OCI-LY1 (cell line): ENCODE measurements at regions not wholly inside any gene's neighbourhood (a gene's known extent, or its start where the extent isn't known, plus 50 kb on each side); places are given as distances from the start of the nearest gene placed in this dataset.

Source experiments
- H2AFZ ChIP-seq: fragments of 200-600 bp; sonication (generic), shearing (Covaris generic); 2 replicates; pipeline ENCODE4 v1.6.0; 2014; ENCODE audit warnings: antibody characterized with exemption, mild to moderate bottlenecking, low read length
- H3F3A ChIP-seq: fragments of 200-600 bp; sonication (generic), shearing (Covaris generic); 2 replicates; pipeline ENCODE4 v1.6.0; 2014; ENCODE audit warnings: mild to moderate bottlenecking, antibody characterized with exemption, low read length, moderate library complexity; ENCODE audit not compliant: insufficient read depth
- H3K27ac ChIP-seq: fragments of 200-600 bp; sonication (generic); 2 replicates; pipeline ENCODE4 v1.5.1; 2014; ENCODE audit warnings: low read length, mixed run types, mild to moderate bottlenecking, low read depth; ENCODE audit not compliant: poor library complexity, severe bottlenecking
- H3K27me3 ChIP-seq: fragments of 200-600 bp; sonication (generic); 2 replicates; pipeline ENCODE4 v1.6.0; 2014; ENCODE audit warnings: antibody characterized with exemption, mild to moderate bottlenecking, low read length, moderate library complexity; ENCODE audit not compliant: insufficient read depth
- H3K36me3 ChIP-seq: fragments of 200-600 bp; sonication (generic); 2 replicates; pipeline ENCODE4 v1.6.1; 2014; ENCODE audit warnings: mild to moderate bottlenecking, antibody characterized with exemption, low read length, moderate library complexity, mixed read lengths; ENCODE audit not compliant: insufficient read depth
- H3K4me1 ChIP-seq: fragments of 200-600 bp; sonication (generic); 2 replicates; pipeline ENCODE4 v1.5.1; 2014; ENCODE audit warnings: mild to moderate bottlenecking, low read length, moderate library complexity; ENCODE audit not compliant: insufficient read depth, severe bottlenecking
- H3K4me2 ChIP-seq: fragments of 200-600 bp; sonication (generic), shearing (Covaris generic); 2 replicates; pipeline ENCODE4 v1.6.1; 2014; ENCODE audit warnings: low read length
- H3K4me3 ChIP-seq: fragments of 200-600 bp; sonication (generic); 2 replicates; pipeline ENCODE4 v1.5.1; 2014; ENCODE audit warnings: low read length, low read depth, mild to moderate bottlenecking, mixed read lengths; ENCODE audit not compliant: poor library complexity, severe bottlenecking
- H3K79me2 ChIP-seq: fragments of 200-600 bp; shearing (Covaris generic); 2 replicates; pipeline ENCODE4 v1.6.1; 2016; ENCODE audit warnings: mixed run types, low read length, mixed read lengths; ENCODE audit not compliant: insufficient read depth
- H3K9ac ChIP-seq: fragments of 200-600 bp; sonication (generic), shearing (Covaris generic); 2 replicates; pipeline ENCODE4 v1.6.1; 2014; ENCODE audit warnings: mild to moderate bottlenecking, low read length, mixed read lengths
- H3K9me2 ChIP-seq: fragments of 200-600 bp; sonication (generic), shearing (Covaris generic); 2 replicates; pipeline ENCODE4 v1.6.1; 2014; ENCODE audit warnings: low read depth, mild to moderate bottlenecking, low read length, mixed read lengths
- H3K9me3 ChIP-seq: fragments of 200-600 bp; shearing (Covaris generic); 2 replicates; pipeline ENCODE4 v1.6.1; 2014; ENCODE audit warnings: low read length, mixed read lengths
- H4K20me1 ChIP-seq: fragments of 200-600 bp; sonication (generic), shearing (Covaris generic); 2 replicates; pipeline ENCODE4 v1.6.0; 2016; ENCODE audit warnings: mild to moderate bottlenecking, low read length; ENCODE audit not compliant: insufficient read depth
- EZH2 ChIP-seq: fragments of 200-600 bp; sonication (generic), shearing (Covaris generic); IDR thresholded peaks from 2 replicates; pipeline ENCODE4 v1.8.0; 2017; ENCODE audit warnings: borderline replicate concordance, mixed run types, mild to moderate bottlenecking, antibody characterized with exemption, low read length, moderate library complexity, mixed read lengths
- TF ChIP-seq, protein P1 (sequence below): fragments of 200-600 bp; sonication (generic), shearing (Covaris generic); IDR thresholded peaks from 2 replicates; pipeline ENCODE4 v1.5.1; 2017; ENCODE audit warnings: mild to moderate bottlenecking, antibody characterized with exemption, low read length, moderate library complexity, mixed read lengths

DNA sequence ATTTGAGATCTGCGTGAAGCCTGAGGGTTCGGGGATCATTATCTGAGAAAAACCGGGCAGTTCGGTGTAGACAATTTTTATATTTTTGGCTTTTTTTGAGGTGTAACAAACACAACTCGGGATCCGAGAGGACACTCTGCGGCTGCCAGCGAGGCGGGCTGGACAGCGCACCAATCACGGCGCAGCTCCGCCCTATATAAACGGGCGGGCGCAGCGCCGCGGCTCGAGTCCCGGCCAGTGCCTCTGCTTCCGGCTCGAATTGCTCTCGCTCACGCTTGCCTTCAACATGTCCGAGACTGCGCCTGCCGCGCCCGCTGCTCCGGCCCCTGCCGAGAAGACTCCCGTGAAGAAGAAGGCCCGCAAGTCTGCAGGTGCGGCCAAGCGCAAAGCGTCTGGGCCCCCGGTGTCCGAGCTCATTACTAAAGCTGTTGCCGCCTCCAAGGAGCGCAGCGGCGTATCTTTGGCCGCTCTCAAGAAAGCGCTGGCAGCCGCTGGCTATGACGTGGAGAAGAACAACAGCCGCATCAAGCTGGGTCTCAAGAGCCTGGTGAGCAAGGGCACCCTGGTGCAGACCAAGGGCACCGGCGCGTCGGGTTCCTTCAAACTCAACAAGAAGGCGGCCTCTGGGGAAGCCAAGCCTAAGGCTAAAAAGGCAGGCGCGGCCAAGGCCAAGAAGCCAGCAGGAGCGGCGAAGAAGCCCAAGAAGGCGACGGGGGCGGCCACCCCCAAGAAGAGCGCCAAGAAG lies 69.0 kb downstream of the HFE start:
- H3K79me2 ChIP-seq = no peaks in the 10 kb centered on the region
- H3K9ac ChIP-seq = peak overlapping the region; percentile 97
- H3F3A ChIP-seq = peaks cover 4% of the 10 kb centered on the region; the same call in 1 of the 2 replicates
- H3K27ac ChIP-seq = peak overlapping the region; percentile 99
- H4K20me1 ChIP-seq = no peaks in the 10 kb centered on the region
- peak overlapping the region; percentile 76 for H3K4me3 ChIP-seq
- H3K36me3 ChIP-seq = no peaks in the 10 kb centered on the region
- no peak for TF ChIP-seq EZH2
- TF ChIP-seq, protein P1, sequence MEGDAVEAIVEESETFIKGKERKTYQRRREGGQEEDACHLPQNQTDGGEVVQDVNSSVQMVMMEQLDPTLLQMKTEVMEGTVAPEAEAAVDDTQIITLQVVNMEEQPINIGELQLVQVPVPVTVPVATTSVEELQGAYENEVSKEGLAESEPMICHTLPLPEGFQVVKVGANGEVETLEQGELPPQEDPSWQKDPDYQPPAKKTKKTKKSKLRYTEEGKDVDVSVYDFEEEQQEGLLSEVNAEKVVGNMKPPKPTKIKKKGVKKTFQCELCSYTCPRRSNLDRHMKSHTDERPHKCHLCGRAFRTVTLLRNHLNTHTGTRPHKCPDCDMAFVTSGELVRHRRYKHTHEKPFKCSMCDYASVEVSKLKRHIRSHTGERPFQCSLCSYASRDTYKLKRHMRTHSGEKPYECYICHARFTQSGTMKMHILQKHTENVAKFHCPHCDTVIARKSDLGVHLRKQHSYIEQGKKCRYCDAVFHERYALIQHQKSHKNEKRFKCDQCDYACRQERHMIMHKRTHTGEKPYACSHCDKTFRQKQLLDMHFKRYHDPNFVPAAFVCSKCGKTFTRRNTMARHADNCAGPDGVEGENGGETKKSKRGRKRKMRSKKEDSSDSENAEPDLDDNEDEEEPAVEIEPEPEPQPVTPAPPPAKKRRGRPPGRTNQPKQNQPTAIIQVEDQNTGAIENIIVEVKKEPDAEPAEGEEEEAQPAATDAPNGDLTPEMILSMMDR = no peak
- no peak overlapping the region for H2AFZ ChIP-seq
- H3K4me2 ChIP-seq = peak overlapping the region; percentile 75
- no peaks in the 10 kb centered on the region for H3K27me3 ChIP-seq
- H3K9me2 ChIP-seq = no peaks in the 10 kb centered on the region
- H3K4me1 ChIP-seq = peaks cover 37% of the 10 kb centered on the region
- H3K9me3 ChIP-seq = no peaks in the 10 kb centered on the region

- Histone ChIP-seq H3K4me3 (peak overlapping the region; percentile 76), H3K9ac (peak overlapping the region; percentile 97), H2AFZ (no peak overlapping the region), H3K27me3 (no peaks in the 10 kb centered on the region), H3K4me2 (peak overlapping the region; percentile 75), H4K20me1 (no peaks in the 10 kb centered on the region), H3K4me1 (peaks cover 40% of the 10 kb centered on the region), H3K9me3 (no peaks in the 10 kb centered on the region), H3F3A (peaks cover 4% of the 10 kb centered on the region; the same call in 1 of the 2 replicates), H3K79me2 (no peaks in the 10 kb centered on the region), H3K27ac (peak overlapping the region; percentile 99), H3K9me2 (no peaks in the 10 kb centered on the region), H3K36me3 (no peaks in the 10 kb centered on the region)
- TF ChIP-seq, protein P1 = no peak
- TF ChIP-seq EZH2 = no peak
These were observed 69.6 kb downstream of the HFE start for GRCh38 chr6:26156850-26157250.

DNA sequence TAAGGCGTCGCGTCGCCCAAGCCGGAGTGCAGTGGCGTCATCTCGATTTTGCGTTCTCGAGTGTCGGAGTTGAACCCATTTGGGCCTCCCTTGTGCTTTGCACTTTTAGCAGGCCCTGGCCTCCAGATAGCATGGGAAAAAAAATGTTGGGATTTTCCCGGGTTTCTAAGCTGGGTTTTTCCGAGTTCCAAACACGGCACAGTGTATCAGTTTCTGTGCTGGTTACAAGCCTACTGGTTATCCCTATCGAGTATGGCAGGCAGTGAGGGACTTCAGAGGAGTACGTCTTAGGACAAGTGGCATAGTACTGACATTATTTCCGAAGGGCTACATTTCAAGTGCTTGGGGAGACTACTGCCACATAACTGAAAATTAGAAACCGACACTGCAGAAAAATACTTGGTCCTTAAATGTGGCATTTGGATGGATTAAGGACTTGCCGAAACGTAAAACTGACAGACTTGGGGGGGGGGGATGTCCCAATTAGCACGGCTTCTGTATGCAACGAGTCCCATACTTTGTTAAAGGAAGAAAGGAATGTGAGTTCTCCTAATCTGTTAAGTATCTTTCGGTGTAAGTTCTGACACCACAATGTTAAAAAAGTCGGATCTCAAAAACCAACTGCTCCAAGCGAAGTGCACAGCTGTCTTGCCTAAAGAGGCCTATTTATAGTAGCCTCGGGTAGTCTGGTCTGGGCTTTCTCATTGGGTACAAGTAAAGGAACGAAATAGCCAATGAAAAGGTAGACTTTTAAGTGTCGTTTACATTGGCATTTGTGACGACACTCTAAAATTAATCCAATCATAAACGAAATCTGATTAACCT lies 70.2 kb downstream of the HFE start:
- no peaks in the 10 kb centered on the region for H3K79me2 ChIP-seq
- peak overlapping the region; percentile 97 for H3K9ac ChIP-seq
- TF ChIP-seq, protein P1 = no peak
- no peak for TF ChIP-seq EZH2
- peaks cover 38% of the 10 kb centered on the region for H3K4me1 ChIP-seq
- H3K27ac ChIP-seq = peak overlapping the region; percentile 99
- H3K36me3 ChIP-seq = no peaks in the 10 kb centered on the region
- H3K27me3 ChIP-seq = no peaks in the 10 kb centered on the region
- no peaks in the 10 kb centered on the region for H4K20me1 ChIP-seq
- H3K9me2 ChIP-seq = no peaks in the 10 kb centered on the region
- H3F3A ChIP-seq = peaks cover 4% of the 10 kb centered on the region; the same call in 1 of the 2 replicates
- no peaks in the 10 kb centered on the region for H3K9me3 ChIP-seq
- H2AFZ ChIP-seq = no peak overlapping the region
- peak overlapping the region; percentile 89 for H3K4me3 ChIP-seq
- H3K4me2 ChIP-seq = peak overlapping the region; percentile 75
